ENCODE measurements at regions not wholly inside any gene's neighbourhood (a gene's known extent, or its start where the extent isn't known, plus 50 kb on each side); places are given as distances from the start of the nearest gene placed in this dataset.
"Not testable (repeated sequence)": the region's sequence is repeated elsewhere in the genome, so short reads cannot be mapped to it uniquely, and the experiment has no call there.

- no peaks in the 10 kb centered on the region for H3K79me2 ChIP-seq (ENCODE audit: control insufficient read depth, insufficient read depth, low read length)
These were observed 83.7 kb upstream of the KDM7A start for GRCh38 chr7:140260352-140261104.

GRCh38 chr7:140257278-140257677, 80.5 kb upstream of the KDM7A start:
- H3K9me3 ChIP-seq (ENCODE audit: control insufficient read depth, insufficient read depth, low read depth, low read length); H3K4me1 ChIP-seq (ENCODE audit: control insufficient read depth, extremely low read depth, insufficient read depth, low read length); H3K27ac ChIP-seq (ENCODE audit: insufficient read depth, low read length); DNase-seq (ENCODE audit: low read depth in 2 of 2); H3K36me3 ChIP-seq (ENCODE audit: control insufficient read depth, insufficient read depth, low read length); H3K79me2 ChIP-seq (ENCODE audit: control insufficient read depth, insufficient read depth, low read length); H3K4me2 ChIP-seq (ENCODE audit: extremely low read depth, insufficient read depth, low read length); H3K4me3 ChIP-seq (replicated peaks in 1 of 4; ENCODE audit: control extremely low read depth in 1 of 4, insufficient read depth in 1 of 4, low read depth in 3 of 4, low read length in 4 of 4); H3K9ac ChIP-seq (ENCODE audit: insufficient read depth, low read length); H3K27me3 ChIP-seq (ENCODE audit: control insufficient read depth, insufficient read depth, low read length); H4K20me1 ChIP-seq (ENCODE audit: control insufficient read depth, extremely low read depth, insufficient read depth, low read length); H2AFZ ChIP-seq (ENCODE audit: low read length): not testable (repeated sequence)

More at GRCh38 chr7:140260352-140261104, 83.7 kb upstream of the KDM7A start:
- Histone ChIP-seq H3K4me1 (ENCODE audit: control insufficient read depth, extremely low read depth, insufficient read depth, low read length) (no peaks in the 10 kb centered on the region), H4K20me1 (ENCODE audit: control insufficient read depth, extremely low read depth, insufficient read depth, low read length) (no peaks in the 10 kb centered on the region), H2AFZ (ENCODE audit: low read length) (no peak overlapping the region), H3K9me3 (ENCODE audit: control insufficient read depth, insufficient read depth, low read depth, low read length) (no peaks in the 10 kb centered on the region), H3K27ac (ENCODE audit: insufficient read depth, low read length) (no peak overlapping the region), H3K36me3 (ENCODE audit: control insufficient read depth, insufficient read depth, low read length) (no peaks in the 10 kb centered on the region), H3K4me3 (replicated peaks in 1 of 4; ENCODE audit: control extremely low read depth in 1 of 4, insufficient read depth in 1 of 4, low read depth in 3 of 4, low read length in 4 of 4) (no peak overlapping the region), H3K27me3 (ENCODE audit: control insufficient read depth, insufficient read depth, low read length) (no peaks in the 10 kb centered on the region), H3K4me2 (ENCODE audit: extremely low read depth, insufficient read depth, low read length) (no peak overlapping the region), H3K9ac (ENCODE audit: insufficient read depth, low read length) (no peak overlapping the region)
- TF ChIP-seq, protein P1, sequence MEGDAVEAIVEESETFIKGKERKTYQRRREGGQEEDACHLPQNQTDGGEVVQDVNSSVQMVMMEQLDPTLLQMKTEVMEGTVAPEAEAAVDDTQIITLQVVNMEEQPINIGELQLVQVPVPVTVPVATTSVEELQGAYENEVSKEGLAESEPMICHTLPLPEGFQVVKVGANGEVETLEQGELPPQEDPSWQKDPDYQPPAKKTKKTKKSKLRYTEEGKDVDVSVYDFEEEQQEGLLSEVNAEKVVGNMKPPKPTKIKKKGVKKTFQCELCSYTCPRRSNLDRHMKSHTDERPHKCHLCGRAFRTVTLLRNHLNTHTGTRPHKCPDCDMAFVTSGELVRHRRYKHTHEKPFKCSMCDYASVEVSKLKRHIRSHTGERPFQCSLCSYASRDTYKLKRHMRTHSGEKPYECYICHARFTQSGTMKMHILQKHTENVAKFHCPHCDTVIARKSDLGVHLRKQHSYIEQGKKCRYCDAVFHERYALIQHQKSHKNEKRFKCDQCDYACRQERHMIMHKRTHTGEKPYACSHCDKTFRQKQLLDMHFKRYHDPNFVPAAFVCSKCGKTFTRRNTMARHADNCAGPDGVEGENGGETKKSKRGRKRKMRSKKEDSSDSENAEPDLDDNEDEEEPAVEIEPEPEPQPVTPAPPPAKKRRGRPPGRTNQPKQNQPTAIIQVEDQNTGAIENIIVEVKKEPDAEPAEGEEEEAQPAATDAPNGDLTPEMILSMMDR (conservative IDR thresholded peaks at IDR 0.05 in 1 of 2, IDR thresholded peaks at IDR 0.05 in 1 of 2; ENCODE audit: low read depth in 1 of 2, low read length in 2 of 2): no peak
- TF ChIP-seq EZH2 (IDR thresholded peaks at IDR 0.05; ENCODE audit: low read length, missing control alignments): no peak
- DNase-seq (ENCODE audit: low read depth in 2 of 2): no peak

DNA sequence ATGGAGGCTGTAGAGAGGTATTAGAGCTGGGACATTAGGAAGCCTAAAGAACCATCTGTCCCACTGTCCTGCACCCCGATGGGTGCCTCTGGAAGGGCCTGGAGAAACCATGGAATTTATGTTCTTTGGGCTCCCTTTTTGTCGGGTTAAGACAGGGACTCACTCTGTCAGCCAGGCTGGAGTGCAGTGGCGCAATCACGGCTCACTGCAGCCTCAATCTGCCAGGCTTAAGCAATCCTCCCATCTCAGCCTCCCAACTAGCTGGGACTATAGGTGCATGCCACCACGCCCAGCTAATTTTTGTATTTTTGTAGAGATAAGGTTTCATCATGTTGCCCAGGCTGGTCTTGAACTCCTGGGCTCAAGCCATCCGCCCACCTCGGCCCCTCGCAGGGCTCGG, 78.2 kb upstream of the KDM7A start:
- H3K9me3 ChIP-seq (ENCODE audit: control insufficient read depth, insufficient read depth, low read depth, low read length); H2AFZ ChIP-seq (ENCODE audit: low read length); H3K4me3 ChIP-seq (replicated peaks in 1 of 4; ENCODE audit: control extremely low read depth in 1 of 4, insufficient read depth in 1 of 4, low read depth in 3 of 4, low read length in 4 of 4); H3K9ac ChIP-seq (ENCODE audit: insufficient read depth, low read length); H3K79me2 ChIP-seq (ENCODE audit: control insufficient read depth, insufficient read depth, low read length); H3K4me1 ChIP-seq (ENCODE audit: control insufficient read depth, extremely low read depth, insufficient read depth, low read length); H3K27ac ChIP-seq (ENCODE audit: insufficient read depth, low read length); DNase-seq (ENCODE audit: low read depth in 2 of 2); H3K36me3 ChIP-seq (ENCODE audit: control insufficient read depth, insufficient read depth, low read length); H4K20me1 ChIP-seq (ENCODE audit: control insufficient read depth, extremely low read depth, insufficient read depth, low read length); H3K27me3 ChIP-seq (ENCODE audit: control insufficient read depth, insufficient read depth, low read length); H3K4me2 ChIP-seq (ENCODE audit: extremely low read depth, insufficient read depth, low read length): not testable (repeated sequence)

- Histone ChIP-seq H4K20me1 (ENCODE audit: control insufficient read depth, extremely low read depth, insufficient read depth, low read length) (no peaks in the 10 kb centered on the region), H3K4me2 (ENCODE audit: extremely low read depth, insufficient read depth, low read length) (no peak overlapping the region), H3K9ac (ENCODE audit: insufficient read depth, low read length) (no peak overlapping the region), H2AFZ (ENCODE audit: low read length) (no peak overlapping the region), H3K9me3 (ENCODE audit: control insufficient read depth, insufficient read depth, low read depth, low read length) (no peaks in the 10 kb centered on the region), H3K4me3 (replicated peaks in 1 of 4; ENCODE audit: control extremely low read depth in 1 of 4, insufficient read depth in 1 of 4, low read depth in 3 of 4, low read length in 4 of 4) (no peak overlapping the region), H3K79me2 (ENCODE audit: control insufficient read depth, insufficient read depth, low read length) (no peaks in the 10 kb centered on the region), H3K36me3 (ENCODE audit: control insufficient read depth, insufficient read depth, low read length) (no peaks in the 10 kb centered on the region), H3K27ac (ENCODE audit: insufficient read depth, low read length) (no peak overlapping the region), H3K27me3 (ENCODE audit: control insufficient read depth, insufficient read depth, low read length) (peaks cover 2% of the 10 kb centered on the region), H3K4me1 (ENCODE audit: control insufficient read depth, extremely low read depth, insufficient read depth, low read length) (no peaks in the 10 kb centered on the region)
- TF ChIP-seq EZH2 (IDR thresholded peaks at IDR 0.05; ENCODE audit: low read length, missing control alignments): no peak
- TF ChIP-seq, protein P1 (conservative IDR thresholded peaks at IDR 0.05 in 1 of 2, IDR thresholded peaks at IDR 0.05 in 1 of 2; ENCODE audit: low read depth in 1 of 2, low read length in 2 of 2): no peak
- no peak for DNase-seq (ENCODE audit: low read depth in 2 of 2)
These were observed 72.4 kb upstream of the KDM7A start for GRCh38 chr7:140249036-140249806.
